Astrocyte of the cerebellum (primary cell): ENCODE measurements at regions not wholly inside any gene's neighbourhood (a gene's known extent, or its start where the extent isn't known, plus 50 kb on each side); places are given as distances from the start of the nearest gene placed in this dataset.

Experiments used
- DNase-seq: peaks from one replicate; pipeline ENCODE4 v3.0.0-alpha.2; 2011; ENCODE audit warnings: low read depth
- H3K4me3 ChIP-seq: 2 replicates; pipeline ENCODE4 v1.5.1; 2011; ENCODE audit warnings: mild to moderate bottlenecking, low read depth, low read length, moderate library complexity
- CTCF ChIP-seq: IDR thresholded peaks from 2 replicates; pipeline ENCODE4 v1.5.1; 2012; ENCODE audit warnings: low read length, low read depth, moderate library complexity, mild to moderate bottlenecking; ENCODE audit errors: missing control alignments
- in situ Hi-C: cut with HindIII; loops from 2 replicates; pipeline ENCODE4 v1.10.0; 2017; ENCODE audit warnings: low sequenced_read_pairs

DNA sequence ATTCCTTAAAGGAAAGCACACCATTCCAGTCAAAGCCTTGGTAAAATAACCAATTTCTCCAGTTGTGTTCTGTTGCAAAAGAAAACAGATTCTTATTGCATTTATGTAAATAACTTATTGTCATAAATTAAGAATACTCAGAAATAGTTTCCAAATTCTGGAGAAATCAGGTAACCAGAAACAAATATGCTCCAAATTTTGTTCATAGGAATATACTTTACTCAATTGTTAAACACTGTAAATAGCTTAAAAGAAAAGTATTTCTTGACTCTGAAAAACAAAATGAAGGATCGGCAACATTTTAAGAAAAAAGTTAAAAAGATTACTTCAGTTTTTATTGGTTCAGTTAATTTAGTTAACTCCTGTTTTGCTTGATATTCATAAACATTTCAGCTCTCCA lies 67.1 kb upstream of the PIK3CG start:
- no peak for DNase-seq
- no peak for TF ChIP-seq CTCF
- in situ Hi-C loops: no loop called here
- no peak overlapping the region for H3K4me3 ChIP-seq

DNA sequence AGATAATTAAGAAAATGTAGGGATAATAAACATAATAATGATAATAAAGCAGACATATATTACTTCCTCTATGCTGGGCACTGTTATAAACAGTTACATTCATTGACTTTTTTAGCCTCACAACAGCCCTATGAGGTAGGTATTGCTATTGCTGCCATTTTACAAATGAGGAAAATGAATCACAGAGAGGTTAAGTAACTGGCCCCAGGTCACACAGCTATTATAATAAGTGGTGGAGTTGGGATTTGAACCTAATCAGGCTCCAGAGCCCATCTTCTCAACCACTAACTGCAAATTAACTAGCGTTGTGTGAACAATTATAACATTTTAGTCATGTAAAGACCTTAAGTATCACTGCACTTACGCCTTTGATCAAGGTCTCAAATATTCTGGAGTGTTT lies 62.5 kb upstream of the PIK3CG start:
- no peak for TF ChIP-seq CTCF
- DNase-seq: no peak
- no peak overlapping the region for H3K4me3 ChIP-seq
- in situ Hi-C loops: no loop called here

DNA sequence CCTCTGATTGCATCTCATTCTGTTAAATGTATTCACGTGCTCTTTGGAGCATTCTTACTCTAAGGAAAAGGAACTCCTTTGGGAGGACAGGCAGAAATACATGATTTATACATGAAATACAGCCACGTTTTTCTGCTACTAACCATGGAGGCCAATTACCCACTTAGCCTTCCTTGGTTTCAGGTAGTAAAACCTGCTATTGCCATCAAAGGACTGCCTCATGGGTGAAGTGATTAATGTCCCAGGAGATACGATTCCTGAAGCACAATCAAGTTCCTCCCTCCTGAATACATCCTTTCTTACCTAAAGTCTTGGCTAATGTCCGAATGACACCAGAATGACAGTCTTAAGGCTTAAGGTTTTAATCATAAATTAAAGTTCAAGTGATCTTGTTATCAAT lies 58.5 kb upstream of the PIK3CG start:
- in situ Hi-C loops: no loop called here
- TF ChIP-seq CTCF: no peak
- DNase-seq: no peak
- no peak overlapping the region for H3K4me3 ChIP-seq

DNA sequence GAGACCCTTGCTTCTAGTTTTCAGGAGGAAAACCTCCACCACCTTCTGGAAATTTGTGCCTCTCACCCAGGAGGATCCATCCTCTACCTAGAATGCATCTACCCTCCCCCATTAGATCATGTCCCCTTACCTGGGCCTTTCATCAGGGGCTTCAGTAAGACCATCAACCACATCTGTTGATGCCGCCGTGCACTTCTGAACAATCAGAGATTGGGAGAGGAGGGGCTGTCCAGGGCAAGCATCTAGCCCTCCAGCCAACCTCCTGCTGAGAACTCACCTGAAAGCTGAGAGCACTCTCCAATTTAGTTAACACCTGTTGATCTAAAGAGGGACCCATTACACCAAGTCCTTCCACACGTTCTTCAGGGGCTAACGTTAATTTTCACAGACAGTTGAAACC lies 57.6 kb upstream of the PIK3CG start:
- in situ Hi-C loops: no loop called here
- no peak for DNase-seq
- TF ChIP-seq CTCF: no peak
- no peak overlapping the region for H3K4me3 ChIP-seq

- TF ChIP-seq CTCF: no peak
- DNase-seq: no peak
- H3K4me3 ChIP-seq: no peak overlapping the region
- in situ Hi-C loops: no loop called here
Measured at GRCh38 chr7:106808967-106809635, 56.0 kb upstream of the PIK3CG start.

GRCh38 chr7:106811472-106811871 lies 53.6 kb upstream of the PIK3CG start:
- no peak overlapping the region for H3K4me3 ChIP-seq
- in situ Hi-C loops: no loop called here
- no peak for DNase-seq
- TF ChIP-seq CTCF: no peak
